NCI-H187 treated with DMSO at 0.1 percent for 48 hours (cell line): ENCODE measurements at regions not wholly inside any gene's neighbourhood (a gene's known extent, or its start where the extent isn't known, plus 50 kb on each side); places are given as distances from the start of the nearest gene placed in this dataset.
"Not testable (repeated sequence)": the region's sequence is repeated elsewhere in the genome, so short reads cannot be mapped to it uniquely, and the experiment has no call there.

Source experiments
- DNase-seq: peaks from one replicate; lab custom pipeline; 2025; lab: John Stamatoyannopoulos, UW

DNA sequence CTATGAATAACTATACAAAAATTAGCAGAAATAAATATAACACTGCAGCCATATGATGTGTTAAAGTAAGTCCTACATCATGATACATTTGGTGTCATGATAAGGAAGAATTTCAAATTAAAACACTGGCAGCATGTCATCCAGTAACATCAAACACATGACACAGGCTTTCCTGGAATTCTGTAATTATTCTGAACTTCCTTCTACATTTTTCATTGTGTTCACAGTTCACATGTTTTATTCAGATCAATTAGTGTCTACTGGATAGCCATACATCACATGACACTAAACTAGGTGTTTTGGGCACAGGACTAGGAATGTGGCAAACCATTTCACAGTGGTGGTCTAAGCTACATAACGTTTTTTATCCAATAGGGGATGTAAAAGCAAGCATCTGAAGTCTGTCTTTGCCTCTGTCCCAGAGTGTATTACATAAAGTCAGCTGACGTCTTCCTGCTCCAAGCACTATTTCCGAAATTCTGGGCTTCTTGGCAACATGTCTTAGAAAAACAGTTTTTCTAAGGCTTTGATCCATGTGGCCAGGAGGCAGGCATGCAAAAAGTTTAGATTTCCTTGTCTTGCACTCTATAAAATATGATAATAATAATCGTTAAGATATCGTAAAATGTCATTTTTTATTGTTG is 707.9 kb downstream of the CENPC start:
- DNase-seq: no peak

DNA sequence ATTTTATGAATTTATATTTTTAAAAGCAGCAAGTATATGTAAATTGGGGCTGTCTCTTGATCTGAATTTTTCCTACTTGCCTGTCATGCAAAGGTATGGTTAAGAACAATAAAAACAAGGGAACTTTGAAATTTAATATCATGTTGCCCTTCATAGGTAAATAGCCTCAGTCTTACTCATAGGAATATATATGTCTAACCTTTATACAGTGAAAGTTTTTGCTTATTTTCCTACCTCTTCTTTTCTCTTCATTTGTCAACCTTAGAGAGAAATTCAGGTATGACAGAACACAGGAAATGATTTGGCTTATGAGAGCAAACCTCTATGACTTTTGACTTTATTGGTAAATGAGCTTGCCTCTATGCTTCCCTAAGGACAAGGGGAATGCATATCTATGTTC is 716.0 kb downstream of the CENPC start:
- DNase-seq: no peak

DNA sequence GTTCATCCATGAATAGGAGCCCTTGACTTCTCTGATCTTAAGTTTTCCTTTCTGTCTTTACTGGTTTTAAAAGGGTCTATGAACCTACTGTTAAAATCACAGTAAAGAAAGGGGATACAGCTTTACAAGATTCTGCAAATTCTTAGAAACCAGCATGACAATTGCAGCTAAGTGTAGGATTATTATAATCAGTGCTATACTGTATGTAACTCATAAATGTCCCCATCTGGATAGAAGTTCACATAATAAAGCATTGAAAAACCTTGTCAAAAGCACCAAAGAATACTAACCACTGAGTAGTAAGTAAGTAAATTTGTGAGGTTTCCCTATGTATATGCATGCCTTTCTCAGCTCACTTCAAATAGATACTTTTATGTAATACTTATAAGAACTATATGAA is 724.6 kb downstream of the CENPC start:
- DNase-seq: no peak

DNA sequence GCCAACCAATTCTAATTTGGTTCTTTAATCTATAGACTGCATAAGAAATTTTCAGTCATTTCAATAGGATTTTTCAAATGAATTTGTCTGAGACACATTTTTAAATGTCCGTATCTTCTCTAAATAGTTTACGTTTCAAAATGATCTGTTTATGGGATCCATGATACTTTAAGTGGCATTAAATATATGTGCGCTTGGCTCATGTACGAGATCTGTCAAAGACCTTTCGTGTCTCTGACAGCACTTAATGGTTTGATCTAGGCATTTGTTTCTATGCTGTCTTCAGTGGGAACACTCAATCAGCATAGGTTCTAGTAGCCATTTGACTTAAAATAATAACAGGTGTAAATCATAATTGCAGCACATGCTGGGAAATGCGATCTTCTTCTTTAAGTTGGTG is 731.0 kb downstream of the CENPC start:
- DNase-seq: no peak

DNA sequence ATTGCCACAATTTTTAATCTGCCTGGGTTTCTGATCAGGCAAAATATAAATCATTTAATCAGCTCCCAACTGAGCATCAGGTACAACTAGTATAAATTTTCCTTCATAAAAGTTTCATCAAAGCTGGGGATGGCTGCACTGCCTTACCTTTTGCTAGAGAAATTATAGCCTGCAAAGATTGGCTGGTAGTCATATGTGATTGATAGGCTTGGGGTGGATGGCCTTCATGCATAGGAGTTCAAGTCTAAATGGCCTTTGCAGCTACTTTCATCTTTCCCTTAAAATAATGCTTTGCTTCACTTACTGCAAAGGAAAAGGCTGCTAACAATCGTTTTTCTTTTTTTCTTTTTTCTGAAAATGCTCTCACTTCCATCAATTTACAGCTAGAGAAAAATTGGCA is 739.7 kb downstream of the CENPC start:
- no peak for DNase-seq

DNA sequence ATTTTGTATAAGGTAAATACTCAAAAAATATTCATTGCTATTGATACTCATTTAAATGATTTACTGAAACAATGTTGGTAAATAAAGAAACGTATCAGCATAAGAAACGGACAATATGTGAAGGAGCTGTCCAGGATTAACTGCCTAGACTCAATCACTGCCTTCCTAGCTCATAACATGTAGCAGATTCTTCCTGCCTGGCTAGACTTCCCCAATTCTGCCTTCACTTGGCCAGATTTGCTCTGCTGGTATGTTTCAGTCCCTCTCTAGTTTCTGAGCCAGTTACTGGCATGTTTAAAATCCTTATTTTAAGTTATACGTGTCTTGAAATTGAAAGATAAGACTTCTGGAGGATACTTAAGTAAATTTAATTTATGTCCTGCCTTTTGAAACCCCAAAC is 740.3 kb downstream of the CENPC start:
- no peak for DNase-seq

DNA sequence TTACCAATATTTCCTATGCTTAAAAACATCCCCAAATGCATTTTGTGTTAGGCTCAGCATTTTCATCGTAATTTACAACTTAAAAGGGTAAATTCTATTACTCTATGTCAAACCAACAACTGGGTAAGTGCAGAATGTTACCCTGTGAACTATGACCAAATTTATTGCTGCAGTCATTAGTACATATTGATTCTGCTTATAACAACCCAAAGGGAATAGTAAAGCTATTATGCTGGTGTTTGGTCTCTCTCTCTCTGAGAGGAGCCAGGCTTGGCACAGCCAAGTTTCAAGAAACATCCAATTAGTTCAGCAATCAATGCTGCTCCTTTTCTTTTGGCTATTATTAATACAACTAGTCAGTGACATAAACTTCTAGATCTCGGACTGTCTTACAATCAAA is 747.7 kb downstream of the CENPC start:
- DNase-seq: no peak

DNA sequence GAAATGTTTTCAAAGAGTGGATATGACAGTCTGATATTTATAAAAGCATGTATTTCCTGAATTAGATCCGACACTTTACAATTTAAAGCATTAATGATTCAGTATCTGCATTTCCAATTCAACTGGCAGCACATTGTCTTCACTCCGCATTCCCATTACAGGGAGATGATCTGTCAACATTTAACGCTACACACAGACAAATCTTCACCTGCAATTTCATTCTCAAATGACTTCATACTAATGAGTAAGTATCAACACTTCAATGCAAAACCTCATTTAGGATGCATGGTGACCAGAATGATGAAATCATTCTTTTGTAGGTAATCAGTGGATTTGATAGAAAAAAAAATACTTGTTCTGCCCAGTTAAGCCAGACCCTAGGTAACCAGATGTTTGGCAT is 749.6 kb downstream of the CENPC start:
- DNase-seq: no peak

DNA sequence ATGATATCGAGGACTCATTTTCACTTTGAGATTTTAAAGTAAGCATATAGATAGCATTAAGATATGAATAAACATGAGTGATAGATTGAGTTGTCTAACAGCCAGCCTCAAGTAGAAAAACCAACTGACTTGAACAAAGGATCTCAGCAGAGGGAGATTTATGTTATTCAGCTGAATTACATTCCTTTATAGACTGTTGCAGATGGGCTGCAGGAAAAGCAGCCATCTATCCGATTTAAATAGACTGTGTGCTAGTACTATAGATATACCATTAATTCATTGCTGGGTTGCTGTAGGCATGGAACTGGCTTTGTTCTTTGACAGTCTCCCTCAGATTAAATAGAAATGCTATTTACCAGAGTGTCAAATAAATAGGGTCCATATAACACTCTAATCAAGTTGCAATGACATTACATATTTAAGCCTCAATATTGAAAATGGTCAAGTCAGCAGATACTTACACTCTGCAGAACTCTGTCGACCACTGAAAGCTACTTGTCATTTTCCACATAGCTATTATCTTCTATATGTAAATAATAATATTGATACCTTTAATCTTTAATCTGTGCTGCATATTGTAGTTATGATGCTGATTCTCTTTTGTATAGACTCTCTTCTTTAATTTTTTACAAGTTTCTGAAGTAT is 750.8 kb downstream of the CENPC start:
- DNase-seq: no peak

DNA sequence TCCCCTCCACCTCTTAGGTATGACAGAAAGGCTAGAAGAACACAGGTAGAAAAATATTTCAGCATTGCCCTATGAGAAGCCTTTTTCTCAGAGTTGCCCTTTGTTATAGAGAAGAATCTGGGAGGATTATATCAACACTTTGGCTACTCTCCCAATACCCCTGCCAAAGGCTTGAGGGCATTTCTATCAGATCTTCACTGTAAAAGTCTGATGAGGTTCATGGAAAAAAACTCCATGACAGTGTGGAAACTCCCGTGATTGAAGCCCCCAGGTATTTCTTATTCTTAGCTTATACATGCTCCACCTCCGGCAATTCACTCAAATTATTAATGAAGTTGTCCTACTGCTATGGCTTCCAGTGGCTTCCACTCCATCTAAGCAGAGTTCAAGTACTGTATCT is 753.6 kb downstream of the CENPC start:
- DNase-seq: no peak

DNA sequence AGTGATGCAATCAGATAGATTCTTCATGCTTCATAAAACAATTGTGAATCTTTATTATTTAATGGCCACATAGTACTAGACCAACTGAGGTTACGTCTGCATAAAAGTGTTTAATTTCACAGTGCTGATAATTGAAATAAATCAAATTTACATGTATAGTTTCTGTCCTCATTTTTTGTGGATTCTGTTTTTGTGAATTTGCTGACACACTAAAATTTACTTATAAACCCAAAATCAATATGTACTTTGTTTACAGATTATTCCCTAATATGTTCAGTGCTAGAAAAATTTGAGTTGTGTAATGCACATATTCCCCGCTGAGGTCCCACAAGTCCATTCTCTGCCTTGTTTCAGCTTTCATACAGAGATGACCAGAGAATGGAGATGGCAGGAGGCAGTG is 759.8 kb downstream of the CENPC start:
- DNase-seq: no peak

DNA sequence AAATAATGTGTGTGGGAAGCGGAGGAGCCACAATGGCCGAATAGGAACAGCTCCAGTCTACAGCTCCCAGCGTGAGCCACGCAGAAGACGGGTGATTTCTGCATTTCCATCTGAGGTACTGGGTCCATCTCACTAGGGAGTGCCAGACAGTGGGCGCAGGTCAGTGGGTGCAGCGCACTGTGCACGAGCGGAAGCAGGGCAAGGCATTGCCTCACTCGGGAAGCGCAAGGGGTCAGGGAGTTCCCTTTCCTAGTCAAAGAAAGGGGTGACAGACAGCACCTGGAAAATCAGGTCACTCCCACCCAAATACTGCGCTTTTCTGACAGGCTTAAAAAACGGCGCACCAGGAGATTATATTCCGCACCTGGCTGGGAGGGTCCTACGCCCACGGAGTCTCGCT is 762.6 kb downstream of the CENPC start:
- DNase-seq: not testable (repeated sequence)

DNA sequence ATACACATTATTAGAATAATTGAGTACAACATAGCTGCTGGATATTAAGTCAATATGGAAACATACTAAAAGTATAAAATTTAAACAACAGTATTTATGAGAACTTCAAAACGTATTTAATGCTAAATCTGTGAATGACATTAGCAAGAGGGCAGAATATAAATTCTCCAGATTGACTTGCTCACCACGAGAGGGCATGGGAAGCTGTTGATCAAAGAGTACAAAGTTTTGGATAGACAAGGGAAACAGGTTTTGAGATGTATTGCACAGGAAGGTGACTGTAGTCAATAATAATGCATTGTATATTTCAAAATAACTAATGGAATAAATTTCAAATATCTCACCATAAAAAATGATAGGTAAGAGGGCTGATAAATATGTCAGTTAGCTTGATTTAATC is 768.2 kb downstream of the CENPC start:
- DNase-seq: no peak

DNA sequence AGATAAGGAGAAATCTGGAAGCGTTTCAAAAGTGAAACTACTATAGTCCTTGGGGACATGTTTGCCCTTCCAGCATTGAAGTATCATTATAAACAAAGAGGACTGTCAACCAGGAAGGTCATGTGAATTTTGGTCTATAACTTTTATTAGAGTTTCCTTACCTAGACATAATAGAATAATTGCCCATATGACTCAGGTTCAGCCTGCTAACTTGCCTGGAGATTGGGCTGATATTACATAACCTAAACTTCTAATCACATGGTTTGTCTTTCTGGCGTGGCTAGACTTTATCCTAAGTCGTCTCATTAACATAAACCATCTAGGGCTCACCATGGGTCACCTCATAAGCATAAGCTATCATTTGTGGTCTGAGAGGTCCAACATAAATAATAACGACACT is 775.9 kb downstream of the CENPC start:
- DNase-seq: no peak

DNA sequence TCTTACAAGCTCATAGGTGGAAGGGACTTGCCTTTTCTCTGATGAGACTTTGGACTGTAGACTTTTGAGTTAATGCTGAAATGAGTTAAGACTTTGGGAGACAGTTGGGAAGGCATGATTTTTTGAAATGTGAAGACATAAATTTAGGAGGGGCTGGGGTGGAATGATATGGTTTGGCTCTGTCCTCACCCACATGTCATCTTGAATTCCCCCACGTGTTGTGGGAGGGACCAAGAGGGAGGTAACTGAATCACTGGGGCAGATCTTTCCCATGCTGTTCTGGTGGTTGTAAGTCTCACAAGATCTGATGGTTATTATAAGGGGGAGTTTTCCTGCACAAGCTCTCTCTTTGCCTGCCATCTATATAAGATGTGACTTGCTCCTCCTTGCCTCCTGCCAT is 777.9 kb downstream of the CENPC start:
- no peak for DNase-seq

DNA sequence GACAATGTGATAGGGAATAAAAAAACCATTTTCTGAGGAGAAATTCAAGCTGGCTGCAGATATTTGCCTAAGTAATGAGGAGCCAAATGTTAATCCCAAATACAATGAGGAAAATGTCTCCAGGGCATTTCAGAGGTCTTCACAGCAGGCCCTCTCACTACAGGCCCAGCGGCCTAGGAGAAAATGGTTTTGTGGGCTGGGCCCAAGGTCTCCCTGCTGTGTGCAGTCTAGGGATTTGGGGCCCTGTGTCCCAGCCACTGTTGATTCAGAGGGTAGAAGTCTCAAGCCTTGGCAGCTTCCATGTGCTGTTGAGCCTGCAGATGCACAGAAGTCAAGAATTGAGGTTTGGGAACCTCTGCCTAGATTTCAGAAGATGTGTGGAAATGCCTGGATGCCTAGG is 778.7 kb downstream of the CENPC start:
- DNase-seq: no peak

DNA sequence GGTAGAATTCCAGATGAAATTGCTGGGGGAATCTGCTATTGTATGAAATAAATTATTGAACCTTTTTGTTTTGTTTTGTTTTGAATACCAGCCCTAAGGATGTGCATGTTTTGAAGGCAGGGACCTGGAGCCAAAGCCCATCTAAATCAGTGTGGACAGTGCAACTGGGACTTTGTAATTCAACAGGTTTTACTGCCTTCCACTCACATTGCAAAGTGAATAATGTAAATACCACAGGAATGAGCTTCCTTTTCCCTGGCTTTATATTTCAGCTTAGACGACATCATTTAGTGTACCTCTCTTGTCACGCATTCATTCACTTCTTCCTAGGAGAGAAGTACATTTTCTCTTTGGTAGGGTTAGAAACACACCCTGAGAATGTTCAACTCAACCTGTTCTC is 795.0 kb downstream of the CENPC start:
- peak; percentile 22 for DNase-seq

DNA sequence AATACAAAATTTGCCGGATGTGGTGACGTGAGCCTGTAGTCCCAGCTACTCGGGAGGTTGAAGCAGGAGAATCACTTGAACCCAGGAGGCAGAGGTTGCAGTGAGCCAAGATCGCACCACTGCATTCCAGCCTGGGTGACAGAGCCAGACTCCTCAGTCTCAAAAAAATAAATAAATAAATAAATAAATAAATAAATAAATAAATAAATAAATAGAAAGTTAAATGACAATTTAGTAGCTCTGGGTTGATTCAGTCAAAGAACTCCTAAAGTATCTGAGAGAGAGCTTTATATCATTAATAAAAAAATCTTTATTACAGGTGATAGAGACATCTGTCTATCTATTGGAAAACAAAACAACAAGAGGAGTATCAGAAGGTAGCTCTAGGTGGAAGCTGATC is 798.4 kb downstream of the CENPC start:
- DNase-seq: not testable (repeated sequence)

DNA sequence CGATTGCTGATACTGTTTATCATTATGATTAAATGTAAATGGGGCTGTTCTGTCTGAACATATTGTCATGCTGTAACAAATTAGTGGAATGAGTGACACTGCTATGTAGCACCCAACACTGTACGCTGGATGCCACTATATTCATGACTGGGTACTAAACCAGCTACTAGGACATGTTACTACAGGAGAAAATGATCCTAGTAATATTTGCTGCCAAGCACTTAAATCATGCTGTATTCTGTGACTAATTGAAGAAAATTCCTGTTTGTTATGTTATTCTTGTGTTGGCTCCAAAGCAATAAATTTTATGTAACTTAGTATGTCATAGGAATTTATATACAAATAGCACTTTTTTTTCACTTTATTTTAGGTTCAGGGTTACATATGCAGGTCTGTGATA is 804.2 kb downstream of the CENPC start:
- DNase-seq: no peak

DNA sequence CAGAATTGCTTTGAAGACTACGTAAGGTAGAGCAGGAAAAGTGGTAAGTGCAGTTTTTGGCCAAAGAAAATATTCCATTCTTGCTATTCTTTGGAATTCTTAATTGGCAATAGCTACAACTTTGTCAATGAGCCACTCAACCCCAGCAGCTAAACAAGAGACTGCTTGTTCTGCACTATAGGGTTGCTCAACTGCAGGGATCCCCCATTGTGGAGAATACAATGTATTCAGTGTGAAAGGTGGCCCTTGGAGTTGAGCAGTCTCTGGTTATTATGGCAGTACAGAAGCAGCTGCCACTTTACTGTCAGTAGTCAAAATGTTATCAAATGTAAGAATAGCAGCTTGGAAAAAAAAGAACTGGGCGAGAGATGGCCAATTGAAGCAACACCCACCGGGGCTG is 808.7 kb downstream of the CENPC start:
- no peak for DNase-seq

DNA sequence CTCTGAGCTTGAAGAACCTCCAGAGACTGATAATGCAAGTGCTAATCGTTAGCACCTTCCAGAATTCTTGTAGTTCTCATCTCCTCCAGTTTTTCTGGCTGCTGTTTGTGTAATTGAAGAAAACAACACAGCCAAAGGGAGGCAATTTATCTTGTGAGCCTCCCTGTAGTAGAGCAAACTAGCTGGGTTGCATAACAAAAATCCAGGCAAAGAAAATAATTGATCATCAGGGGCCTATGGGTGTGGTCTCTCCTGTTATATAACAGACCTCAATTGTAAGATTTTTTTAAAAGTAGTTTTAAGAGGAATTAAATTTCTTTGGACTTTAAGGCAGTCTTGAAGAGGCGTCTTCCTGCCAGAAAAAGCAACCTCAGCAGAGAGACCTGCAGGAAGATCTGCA is 817.0 kb downstream of the CENPC start:
- DNase-seq: no peak

DNA sequence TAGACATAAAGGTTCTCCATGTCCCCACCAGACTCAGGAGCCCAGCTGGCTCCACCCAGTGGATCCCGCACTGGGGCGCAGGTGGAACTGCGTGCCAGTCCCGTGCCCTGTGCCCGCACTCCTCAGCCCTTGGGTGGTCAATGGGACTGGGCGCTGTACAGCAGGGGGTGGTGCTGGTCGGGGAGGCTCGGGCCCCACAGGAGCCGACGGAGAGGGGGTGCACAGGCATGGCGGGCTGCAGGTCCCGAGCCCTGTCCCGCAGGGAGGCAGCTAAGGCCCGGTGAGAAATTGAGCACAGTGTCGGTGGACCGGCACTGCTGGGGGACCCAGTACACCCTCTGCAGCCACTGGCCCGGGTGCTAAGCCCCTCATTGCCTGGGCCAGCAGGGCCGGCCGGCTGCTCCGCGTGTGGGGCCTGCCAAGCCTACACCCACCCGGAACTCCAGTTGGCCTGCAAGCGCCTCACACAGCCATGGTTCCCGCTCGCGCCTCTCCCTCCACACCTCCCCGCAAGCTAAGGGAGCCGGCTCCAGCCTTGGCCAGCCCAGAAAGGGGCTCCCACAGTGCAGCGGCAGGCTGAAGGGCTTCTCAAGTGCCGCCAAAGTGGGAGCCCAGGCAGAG is 832.9 kb downstream of the CENPC start:
- DNase-seq: not testable (repeated sequence)

DNA sequence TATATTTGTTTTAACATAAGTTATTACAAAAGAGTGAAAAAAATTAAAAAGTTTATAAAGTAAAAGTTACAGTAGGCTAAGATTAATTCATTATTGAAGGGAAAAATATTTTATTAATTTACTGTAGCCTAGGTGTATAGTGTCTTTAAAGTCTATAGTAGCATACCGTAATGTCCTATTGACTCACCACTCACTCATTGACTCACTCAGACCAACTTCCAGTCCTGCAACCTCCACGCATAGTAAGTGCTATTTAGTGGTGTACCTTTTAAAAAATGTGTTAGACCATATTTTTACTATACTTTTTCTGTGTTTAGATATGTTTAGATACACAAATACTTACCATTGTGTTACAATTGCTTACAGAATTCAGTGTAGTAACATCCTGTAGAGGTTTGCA is 841.1 kb downstream of the CENPC start:
- no peak for DNase-seq

DNA sequence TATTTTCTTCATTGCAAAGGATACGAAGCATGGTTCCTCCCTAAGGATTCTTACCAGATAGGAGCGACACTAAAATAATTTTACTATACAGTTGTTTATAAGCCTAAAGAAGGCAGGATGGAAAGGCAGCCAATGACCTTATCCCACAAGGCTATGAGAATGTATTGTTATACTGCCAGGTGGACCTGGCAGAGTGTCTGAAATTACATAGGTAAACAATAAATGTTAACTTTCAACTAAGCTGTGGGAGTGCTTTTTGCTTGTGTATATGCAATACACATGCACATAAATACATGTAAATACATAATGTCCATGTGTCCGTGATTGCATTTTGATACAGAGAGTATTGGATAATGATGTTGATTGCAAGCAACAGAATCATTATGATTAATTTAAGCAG is 850.6 kb downstream of the CENPC start:
- no peak for DNase-seq
